Amygdala (tissue), 56 donors: ENCODE measurements at regions not wholly inside any gene's neighbourhood (a gene's known extent, or its start where the extent isn't known, plus 50 kb on each side); places are given as distances from the start of the nearest gene placed in this dataset.

Experiments used
- DNase-seq, 56 donors: peaks; one replicate each; lab custom pipeline; 2025; lab: John Stamatoyannopoulos, UW

DNA sequence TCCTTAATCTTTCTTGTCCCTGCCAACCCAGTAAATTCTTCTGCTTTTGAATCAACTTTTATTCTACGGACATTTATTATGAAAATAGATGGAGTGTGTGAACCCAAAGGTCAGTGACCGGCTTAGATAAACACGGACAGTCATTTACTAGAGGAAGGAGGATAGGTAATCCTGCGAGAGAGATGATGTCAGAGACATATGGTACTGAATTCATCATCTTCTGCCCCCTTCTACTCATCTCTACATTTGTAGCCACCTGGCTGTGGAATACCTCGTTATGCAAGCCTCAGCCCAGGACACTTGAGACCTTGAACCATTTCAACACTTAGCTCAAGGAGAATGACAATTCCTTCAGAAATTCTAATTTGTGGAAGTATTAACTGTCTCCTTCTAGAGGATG lies 443.6 kb downstream of the TDRD15 start:
- no peak for DNase-seq

- no peak for DNase-seq
Measured at GRCh38 chr2:21571686-21572085, 447.9 kb downstream of the TDRD15 start.

DNA sequence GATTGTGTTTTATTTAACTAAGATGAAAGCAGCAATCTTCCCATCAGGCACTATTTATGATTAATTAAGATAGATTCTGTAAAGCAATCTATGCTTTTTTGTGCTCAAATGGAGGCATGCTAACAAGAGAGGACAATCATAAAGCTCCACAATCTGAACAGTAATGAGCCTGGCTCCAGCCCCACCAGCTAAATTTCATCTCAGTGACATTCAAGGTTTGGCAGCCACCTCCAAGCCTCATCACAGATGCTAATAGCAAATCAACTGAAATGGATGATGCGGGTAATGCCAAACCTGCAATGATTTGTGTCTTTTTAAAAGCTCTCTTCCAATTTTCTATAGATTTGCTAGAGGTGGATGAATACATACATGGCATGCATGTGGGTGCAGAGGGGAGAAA lies 456.6 kb downstream of the TDRD15 start:
- DNase-seq, result no peak

DNA sequence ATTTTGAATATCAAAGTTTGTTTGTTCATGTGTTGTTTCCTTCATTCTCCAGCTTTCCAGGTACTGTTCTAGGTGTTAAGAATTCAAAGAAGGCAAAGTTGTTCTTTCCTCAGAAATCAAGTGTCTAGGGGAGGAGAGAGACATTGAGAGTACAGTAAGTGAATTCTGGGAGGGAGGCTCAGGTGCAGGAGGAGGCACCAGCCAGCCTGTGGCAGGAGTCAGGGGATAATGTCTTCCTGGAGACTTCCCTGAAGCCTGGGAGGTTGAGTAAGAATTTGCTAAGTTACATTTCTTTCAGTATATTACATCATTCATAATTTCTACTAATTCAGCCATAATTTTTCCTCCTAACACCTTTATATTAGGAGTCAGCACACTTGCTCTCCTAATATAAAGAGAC lies 462.1 kb downstream of the TDRD15 start:
- DNase-seq, result no peak

- DNase-seq, result no peak
Measured at GRCh38 chr2:21590026-21590690, 466.4 kb downstream of the TDRD15 start.

GRCh38 chr2:21591926-21592325 lies 468.2 kb downstream of the TDRD15 start:
- no peak for DNase-seq

DNA sequence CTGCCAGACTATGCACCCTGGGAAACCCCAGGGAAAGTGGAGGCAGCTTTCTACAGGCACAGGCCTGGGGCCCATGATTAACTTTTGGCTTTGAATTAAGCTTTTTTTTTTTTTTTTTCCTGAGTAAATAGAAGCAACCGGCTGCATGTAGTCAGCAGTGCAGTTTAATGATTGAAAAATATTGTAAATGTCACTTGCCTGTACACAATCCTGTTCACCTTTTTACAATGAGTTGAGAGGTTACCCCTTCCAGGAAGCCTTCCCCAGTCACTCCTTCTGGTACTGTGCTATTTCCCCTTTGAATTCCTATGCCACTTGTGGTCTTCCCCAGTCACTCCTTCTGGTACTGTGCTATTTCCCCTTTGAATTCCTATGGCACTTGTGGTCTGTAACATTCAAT lies 475.6 kb downstream of the TDRD15 start:
- no peak for DNase-seq

DNA sequence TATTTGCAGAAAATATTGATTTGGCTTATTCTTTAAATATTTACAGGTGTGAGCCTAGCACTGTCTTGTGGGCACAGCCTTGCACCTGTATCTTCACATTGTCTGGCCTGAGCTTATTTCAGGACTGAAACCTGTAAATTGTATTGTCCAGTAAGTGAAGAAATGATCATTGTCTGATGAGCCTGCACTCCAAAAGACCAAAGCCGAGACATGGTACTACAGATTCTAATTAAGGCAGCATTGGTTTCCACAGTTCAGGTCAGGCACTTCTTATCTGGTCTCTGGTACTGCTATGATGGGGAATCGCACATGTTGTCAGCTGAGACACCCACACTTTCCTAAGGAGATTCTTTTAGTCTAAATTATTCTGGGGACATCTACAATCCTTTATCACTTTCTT lies 479.0 kb downstream of the TDRD15 start:
- no peak for DNase-seq

- peak in 1 of 56 donors; percentile 6 for DNase-seq
Measured at GRCh38 chr2:21607572-21607971, 483.8 kb downstream of the TDRD15 start.

DNA sequence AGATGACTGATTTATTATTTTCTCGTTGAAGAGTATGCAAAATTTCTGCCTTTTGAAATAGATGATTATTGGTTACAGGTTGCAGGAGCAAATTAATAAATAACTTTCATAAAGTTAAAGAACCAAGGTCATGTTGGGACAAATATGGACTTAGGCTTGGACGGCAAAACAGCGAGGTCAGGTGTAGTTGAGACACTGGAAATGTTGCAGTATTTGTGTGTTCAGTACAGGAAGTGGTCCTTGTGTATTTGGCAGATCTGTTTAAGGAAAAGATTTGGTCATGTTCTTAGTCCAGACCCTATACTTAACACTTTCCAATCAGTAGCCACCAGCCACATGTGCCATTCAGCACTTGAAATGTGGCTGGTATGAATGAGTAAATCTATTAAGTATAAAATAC lies 486.5 kb downstream of the TDRD15 start:
- no peak for DNase-seq

GRCh38 chr2:21617885-21618434 lies 494.2 kb downstream of the TDRD15 start:
- peak in 1 of 56 donors; percentile 2 for DNase-seq

- no peak for DNase-seq
Measured at GRCh38 chr2:21620771-21621170, 497.0 kb downstream of the TDRD15 start.

- DNase-seq, result no peak
Measured at GRCh38 chr2:21627938-21628337, 504.2 kb downstream of the TDRD15 start.

DNA sequence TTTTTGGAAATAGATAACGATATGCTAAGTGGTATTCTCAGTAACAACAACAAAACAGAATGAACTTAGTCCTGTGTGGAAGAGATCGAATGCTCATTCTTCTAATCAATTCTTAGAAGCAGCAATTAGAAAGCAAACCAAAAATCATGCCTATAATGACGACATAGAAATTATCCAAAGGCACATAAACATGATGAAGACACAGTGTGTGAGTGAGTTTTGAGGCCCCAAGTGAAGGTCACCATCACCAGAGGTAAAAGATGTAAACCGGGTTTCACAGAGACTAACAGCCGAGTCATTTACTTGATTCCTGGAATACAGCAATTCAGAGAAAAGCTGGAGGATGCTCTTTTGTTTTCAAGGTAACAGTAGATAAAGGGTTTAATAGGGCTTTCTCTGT lies 509.2 kb downstream of the TDRD15 start:
- no peak for DNase-seq

GRCh38 chr2:21633466-21633865 lies 509.7 kb downstream of the TDRD15 start:
- no peak for DNase-seq

DNA sequence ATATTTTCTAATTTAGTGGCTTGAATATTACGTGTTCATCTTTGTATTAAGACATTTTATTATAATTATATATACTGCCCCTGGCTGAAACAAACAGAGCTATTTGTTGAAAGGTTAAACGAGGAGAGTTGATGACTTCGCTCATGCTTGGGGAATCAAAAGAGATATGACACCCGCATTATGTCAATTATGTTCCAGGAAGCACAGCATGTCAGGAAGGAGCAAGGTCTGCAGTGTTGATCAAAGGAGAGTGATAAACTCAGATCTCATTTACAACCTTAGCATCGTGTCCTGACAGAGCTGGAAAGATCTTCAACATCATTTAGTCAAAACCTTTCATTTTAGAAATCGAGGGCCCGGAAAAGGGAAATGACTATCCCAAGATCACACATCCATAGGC lies 510.1 kb downstream of the TDRD15 start:
- no peak for DNase-seq

DNA sequence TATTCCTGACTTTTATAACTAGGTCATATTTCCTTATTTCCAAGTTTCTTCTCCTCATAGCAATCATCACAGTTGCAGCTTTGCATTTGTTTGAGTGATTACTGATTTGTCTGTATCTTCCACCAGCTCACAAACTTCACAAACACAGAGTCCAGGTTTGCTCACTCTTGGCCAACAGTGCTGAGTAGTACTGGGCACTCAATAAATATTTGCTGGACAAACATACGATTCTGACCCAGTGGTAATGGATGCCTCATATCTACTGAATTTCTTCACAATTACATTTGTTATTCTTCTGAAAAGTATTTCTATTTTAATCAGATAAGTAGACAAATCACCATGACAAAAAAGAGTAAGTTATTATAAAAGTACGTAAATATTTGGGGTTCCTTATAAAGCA lies 516.3 kb downstream of the TDRD15 start:
- DNase-seq, result no peak

DNA sequence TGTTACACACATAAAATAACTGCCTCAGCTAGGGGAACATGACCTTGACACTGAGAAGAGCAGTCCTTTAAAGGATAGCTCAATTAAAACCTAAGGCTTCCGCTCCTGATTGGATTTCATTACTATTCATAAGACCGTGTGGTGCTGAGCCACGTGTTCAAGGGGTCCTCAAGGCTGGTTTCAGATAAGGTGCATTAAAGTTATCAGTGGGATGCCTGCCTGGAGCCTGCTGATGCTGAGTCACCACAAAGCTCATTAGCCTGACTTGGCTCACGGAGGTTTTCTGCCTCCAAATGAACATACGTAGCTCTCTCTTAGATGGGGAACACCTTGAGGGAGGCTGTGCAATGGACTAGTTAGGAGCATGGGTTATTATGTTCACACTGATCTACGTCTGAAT lies 518.9 kb downstream of the TDRD15 start:
- DNase-seq, result no peak

- DNase-seq, result peak in 1 of 56 donors; percentile 4
Measured at GRCh38 chr2:21643180-21643579, 519.4 kb downstream of the TDRD15 start.

DNA sequence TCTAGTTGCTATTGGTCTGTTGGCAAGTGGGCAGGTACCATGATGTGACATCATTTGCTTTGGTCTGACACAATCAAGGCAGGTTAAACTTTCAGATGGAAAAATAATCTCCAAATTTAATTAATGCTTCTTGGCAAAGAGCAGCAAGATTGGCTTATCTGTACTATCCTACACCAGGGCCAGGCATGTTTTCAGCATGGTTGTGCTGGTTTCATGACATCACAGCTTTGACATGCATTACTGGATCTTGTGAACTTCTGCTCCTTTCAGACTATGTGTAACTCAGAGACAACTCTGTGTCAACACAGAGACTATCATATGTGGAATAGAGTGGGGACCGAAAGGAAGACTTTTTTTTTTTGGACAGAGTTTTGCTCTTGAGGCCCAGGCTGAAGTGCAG lies 520.5 kb downstream of the TDRD15 start:
- no peak for DNase-seq

DNA sequence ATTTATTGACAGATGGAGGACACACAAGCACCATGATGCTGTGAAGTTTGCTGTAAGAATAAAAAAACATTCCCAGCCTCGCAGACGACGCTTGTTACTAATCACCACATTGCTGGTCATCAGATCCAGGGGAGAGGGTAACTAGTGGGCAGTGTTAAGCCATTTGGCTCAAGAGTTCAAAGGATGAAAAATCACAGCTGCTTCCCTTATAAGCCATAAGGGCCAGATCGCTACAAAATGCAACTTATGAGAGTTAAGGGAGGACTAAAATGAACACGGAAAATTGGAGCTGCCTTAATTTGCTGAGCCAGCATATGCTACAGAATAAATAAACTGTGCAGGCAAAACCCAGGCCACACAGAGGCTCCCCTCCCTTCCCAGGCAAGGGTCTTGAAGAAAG lies 522.6 kb downstream of the TDRD15 start:
- no peak for DNase-seq

DNA sequence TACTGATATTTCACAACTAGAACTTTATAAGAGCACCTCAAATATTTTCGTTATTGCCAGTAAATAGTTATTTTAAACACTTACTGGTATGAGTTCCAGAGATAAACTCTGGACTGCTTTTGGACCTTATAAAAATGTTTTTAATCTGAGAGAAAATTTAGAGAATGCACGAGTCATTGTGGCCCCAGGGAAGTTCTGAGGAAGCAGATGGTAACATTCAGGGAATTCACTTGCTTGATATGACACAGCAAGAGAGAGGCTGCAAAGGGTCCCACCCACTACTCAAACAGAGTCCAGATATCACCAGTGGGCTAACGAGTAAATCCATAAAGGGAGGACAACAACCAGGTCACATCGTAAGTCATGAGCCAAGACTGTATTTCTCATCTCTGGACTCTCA lies 526.8 kb downstream of the TDRD15 start:
- DNase-seq, result no peak

GRCh38 chr2:21655136-21655535 lies 531.4 kb downstream of the TDRD15 start:
- DNase-seq, result no peak
